ENCODE measurements at regions not wholly inside any gene's neighbourhood (a gene's known extent, or its start where the extent isn't known, plus 50 kb on each side); places are given as distances from the start of the nearest gene placed in this dataset.

GRCh38 chr2:18465979-18466378 is 94.5 kb downstream of the RDH14 start:
- TF ChIP-seq CTCF (IDR thresholded peaks at IDR 0.05) (no peak), POLR2A (IDR thresholded peaks at IDR 0.05) (no peak)
